ENCODE measurements at regions not wholly inside any gene's neighbourhood (a gene's known extent, or its start where the extent isn't known, plus 50 kb on each side); places are given as distances from the start of the nearest gene placed in this dataset.

DNA sequence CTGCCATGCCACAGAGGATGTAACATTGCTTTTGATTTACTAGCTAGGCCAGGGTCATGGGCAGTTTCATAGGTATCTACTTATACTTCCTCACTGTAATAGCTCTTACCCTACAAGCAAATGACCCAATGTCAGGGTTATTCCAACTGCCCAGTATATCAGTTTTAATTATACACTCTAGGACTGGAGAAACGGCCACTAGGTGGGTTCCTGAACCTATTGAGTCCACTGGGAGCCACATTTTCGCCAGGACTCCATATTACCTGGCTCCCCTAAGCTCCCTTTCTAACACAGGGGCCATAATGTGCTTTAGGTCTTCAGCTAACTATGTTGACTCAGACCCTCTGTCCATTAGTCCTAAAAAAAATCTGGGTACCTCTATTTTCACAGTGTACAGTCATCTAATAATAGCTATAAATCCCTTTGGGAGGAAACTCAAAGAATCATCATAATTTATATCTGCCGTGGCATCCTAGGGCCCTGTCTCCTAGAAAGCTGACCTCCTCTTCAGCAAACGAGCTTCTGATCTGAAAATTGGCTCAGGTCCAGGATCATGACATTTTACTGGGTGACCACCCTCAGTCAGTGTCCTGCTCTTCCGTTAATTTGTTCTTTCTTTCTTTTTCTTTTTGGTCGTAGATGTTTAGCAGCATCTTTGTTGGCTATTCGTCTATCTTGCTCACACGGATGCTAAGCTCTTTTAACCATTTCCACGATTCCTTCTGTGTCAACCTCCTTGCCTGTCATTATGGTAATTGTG lies 244.3 kb downstream of the FAM76B start:
- TF ChIP-seq, protein P1, sequence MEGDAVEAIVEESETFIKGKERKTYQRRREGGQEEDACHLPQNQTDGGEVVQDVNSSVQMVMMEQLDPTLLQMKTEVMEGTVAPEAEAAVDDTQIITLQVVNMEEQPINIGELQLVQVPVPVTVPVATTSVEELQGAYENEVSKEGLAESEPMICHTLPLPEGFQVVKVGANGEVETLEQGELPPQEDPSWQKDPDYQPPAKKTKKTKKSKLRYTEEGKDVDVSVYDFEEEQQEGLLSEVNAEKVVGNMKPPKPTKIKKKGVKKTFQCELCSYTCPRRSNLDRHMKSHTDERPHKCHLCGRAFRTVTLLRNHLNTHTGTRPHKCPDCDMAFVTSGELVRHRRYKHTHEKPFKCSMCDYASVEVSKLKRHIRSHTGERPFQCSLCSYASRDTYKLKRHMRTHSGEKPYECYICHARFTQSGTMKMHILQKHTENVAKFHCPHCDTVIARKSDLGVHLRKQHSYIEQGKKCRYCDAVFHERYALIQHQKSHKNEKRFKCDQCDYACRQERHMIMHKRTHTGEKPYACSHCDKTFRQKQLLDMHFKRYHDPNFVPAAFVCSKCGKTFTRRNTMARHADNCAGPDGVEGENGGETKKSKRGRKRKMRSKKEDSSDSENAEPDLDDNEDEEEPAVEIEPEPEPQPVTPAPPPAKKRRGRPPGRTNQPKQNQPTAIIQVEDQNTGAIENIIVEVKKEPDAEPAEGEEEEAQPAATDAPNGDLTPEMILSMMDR (IDR thresholded peaks at IDR 0.05; ENCODE audit: insufficient read depth, low read length, missing control alignments): no peak
- DNase-seq (ENCODE audit: low read depth, low spot score): no peak
- POLR2A ChIA-PET: interaction anchor here (0.6 to 1.8 kb wide), 2 partner anchors 33 to 79 kb away, joined by 3 to 5 read pairs; no protein-coding TSS in a partner anchor
- CTCF ChIA-PET: interaction anchor here (0.8 to 1.7 kb wide), 8 partner anchors 9 to 160 kb away, joined by 3 to 6 read pairs (median 3); no protein-coding TSS in a partner anchor
- no peak overlapping the region for H3K4me3 ChIP-seq (ENCODE audit: low read depth, low read length)

DNA sequence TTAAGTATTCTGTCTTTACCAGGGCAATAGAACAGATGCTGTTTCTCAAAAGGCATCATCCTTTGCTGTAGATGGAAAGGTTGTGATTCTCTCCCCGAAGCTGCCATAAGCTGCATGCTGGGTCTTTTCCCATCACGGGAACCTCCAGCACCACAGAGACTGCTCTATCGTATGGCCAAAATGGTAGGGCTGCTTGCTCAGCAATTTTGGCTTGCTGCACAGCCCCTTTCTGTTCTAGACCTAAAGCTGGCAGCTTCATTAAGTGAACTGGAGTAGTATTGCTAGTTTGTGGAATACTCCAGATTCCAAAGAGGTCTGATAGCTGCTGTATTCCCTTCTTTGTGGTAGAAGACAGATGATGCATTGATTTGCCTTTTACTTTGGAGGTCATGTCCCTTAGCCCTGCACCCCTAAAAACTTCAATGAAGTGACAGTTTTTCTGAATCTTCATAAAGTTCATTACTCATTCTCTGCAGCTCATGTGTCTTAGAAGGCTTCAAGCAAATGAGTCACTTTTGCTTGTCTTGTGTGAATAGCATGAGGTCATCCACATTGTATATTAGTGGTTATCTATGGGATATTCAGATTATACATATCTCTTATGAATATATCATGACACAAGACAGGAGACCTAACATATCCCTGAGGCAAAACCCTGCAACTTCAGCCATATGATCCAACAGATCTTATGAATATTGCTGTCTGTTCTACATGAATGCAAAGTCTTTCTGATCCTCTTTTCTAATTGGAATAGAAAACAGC lies 245.3 kb downstream of the FAM76B start:
- H3K4me3 ChIP-seq (ENCODE audit: low read depth, low read length): no peak overlapping the region
- POLR2A ChIA-PET: interaction anchor here (1.2 to 1.8 kb wide), 2 partner anchors 18 to 32 kb away, joined by 3 to 5 read pairs; no protein-coding TSS in a partner anchor
- TF ChIP-seq, protein P1 (IDR thresholded peaks at IDR 0.05; ENCODE audit: insufficient read depth, low read length, missing control alignments): no peak
- CTCF ChIA-PET: interaction anchor here (0.8 to 1.7 kb wide), 5 partner anchors 10 to 156 kb away, joined by 3 to 6 read pairs (median 3); no protein-coding TSS in a partner anchor
- peak; percentile 17 for DNase-seq (ENCODE audit: low read depth, low spot score)

DNA sequence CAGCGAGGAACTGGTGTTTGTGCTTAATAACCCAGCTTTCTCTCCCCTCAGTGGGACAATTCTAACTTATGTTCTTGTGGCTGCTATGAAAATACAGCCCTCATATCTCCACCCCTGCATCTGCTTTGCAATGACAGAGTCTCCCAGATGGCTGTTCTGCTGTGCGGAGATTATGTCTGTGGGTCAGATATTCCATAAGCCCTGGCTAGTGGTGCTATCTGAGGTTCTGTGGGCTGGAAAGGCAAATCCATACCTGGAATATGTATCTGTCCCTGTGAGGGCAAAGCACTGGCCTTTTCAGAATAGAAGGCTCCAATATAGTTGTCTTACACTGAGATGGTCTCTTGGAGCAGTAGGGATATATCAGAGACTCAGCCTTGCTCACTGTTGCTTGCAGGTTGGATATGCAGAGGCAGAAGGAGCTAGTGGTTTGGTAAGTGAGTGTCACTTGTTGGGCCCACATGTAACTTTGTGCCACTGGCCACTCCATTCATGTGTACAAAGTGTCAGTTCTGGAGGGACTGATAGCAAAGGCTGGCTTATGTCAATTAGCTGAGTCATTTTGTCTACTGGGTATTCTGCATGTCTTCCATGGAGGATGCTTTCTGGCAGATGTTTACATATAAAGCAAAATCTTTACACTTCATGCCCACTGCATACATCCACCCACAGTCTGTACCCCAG lies 246.6 kb downstream of the FAM76B start:
- no peak for DNase-seq (ENCODE audit: low read depth, low spot score)
- CTCF ChIA-PET: no interaction called here
- TF ChIP-seq, protein P1 (IDR thresholded peaks at IDR 0.05; ENCODE audit: insufficient read depth, low read length, missing control alignments): no peak
- H3K4me3 ChIP-seq (ENCODE audit: low read depth, low read length): no peak overlapping the region
- POLR2A ChIA-PET: no interaction called here

DNA sequence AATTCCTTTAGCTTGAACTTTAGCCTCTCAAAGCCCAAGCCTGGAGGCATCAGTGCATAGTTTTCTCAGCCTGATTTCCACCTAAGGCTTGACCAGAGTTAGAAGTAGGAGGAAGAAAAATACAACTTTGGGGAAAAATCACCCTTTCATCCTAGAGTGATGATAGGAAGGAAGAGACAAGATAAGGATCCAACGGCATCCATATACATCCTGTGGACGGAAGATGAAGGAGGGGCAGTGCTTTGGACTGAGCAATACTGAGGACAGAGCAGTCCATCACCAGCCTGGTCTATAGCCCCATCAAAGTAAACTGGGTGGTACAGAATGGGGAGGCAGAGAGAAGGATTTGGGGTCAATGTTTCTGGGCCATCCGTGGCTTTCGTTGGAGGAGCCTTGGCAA lies 247.9 kb downstream of the FAM76B start:
- ChIA-PET POLR2A (no interaction called here), CTCF (interaction anchor here (1.1 kb wide), 1 partner anchor 161 kb away, joined by 3 read pairs; no protein-coding TSS in a partner anchor)

DNA sequence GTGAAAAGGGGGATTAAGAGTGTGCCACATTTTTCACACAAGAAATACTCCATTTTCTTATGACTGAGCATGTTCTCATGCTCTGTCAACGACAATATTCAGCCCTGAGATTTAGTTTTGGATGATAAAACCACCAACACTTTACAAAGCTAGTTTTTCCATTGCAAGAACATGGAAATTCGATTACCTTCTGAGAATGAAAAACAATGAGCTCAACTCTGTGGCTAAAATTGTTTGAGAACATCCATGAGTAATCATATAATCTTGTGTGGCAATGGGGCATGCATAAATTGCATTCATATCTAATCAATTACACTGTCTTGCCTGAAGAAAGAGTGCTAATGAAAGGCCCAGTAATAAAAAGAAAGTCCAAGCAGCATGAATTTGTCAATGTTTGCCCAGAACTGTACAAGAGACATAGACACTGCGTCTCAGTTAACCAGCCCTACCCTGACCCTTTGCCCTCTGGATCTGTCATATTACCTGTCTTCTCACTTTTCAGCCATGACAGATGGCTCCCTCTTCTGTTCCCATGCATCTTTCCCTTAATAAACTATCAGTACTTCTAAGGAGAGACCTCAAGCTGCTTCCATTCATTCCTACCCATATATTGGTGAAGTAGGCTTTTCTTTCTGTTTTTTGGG lies 253.4 kb downstream of the FAM76B start:
- DNase-seq (ENCODE audit: low read depth, low spot score): no peak
- ChIA-PET CTCF (interaction anchor here (1.1 kb wide), 1 partner anchor 169 kb away, joined by 3 read pairs; no protein-coding TSS in a partner anchor), POLR2A (no interaction called here)
- TF ChIP-seq, protein P1 (IDR thresholded peaks at IDR 0.05; ENCODE audit: insufficient read depth, low read length, missing control alignments): no peak
- no peak overlapping the region for H3K4me3 ChIP-seq (ENCODE audit: low read depth, low read length)

More for the DNA sequence above, 247.9 kb downstream of the FAM76B start:
- TF ChIP-seq, protein P1 (IDR thresholded peaks at IDR 0.05; ENCODE audit: insufficient read depth, low read length, missing control alignments): no peak
- no peak for DNase-seq (ENCODE audit: low read depth, low spot score)
- H3K4me3 ChIP-seq (ENCODE audit: low read depth, low read length): no peak overlapping the region
